HG02852 (cell line): ENCODE measurements at regions not wholly inside any gene's neighbourhood (a gene's known extent, or its start where the extent isn't known, plus 50 kb on each side); places are given as distances from the start of the nearest gene placed in this dataset.
A peak's percentile ranks its signal among the peaks of the same experiment; 100 is the strongest.

Source experiments
- ATAC-seq: cut with Tn5 transposase; IDR thresholded peaks from one replicate; pipeline ENCODE4 v1.9.1; 2021; ENCODE audit warnings: mild to moderate bottlenecking, moderate library complexity; ENCODE audit not compliant: unreplicated experiment

GRCh38 chr21:39029086-39029755 is 154.0 kb downstream of the PSMG1 start:
- no peak for ATAC-seq

GRCh38 chr21:39025198-39025597 is 158.1 kb downstream of the PSMG1 start:
- no peak for ATAC-seq

- no peak for ATAC-seq
These were observed 158.7 kb downstream of the PSMG1 start for GRCh38 chr21:39024538-39024937.

GRCh38 chr21:39022863-39023693 is 160.2 kb downstream of the PSMG1 start:
- ATAC-seq, result no peak

- ATAC-seq, result no peak
These were observed 160.8 kb downstream of the PSMG1 start for GRCh38 chr21:39022466-39022862.

GRCh38 chr21:39022035-39022434 is 161.2 kb downstream of the PSMG1 start:
- ATAC-seq, result no peak

- ATAC-seq, result no peak
These were observed 161.8 kb downstream of the PSMG1 start for GRCh38 chr21:39021478-39021832.

GRCh38 chr21:39020751-39021477 is 162.3 kb downstream of the PSMG1 start:
- no peak for ATAC-seq

- ATAC-seq, result no peak
These were observed 164.5 kb downstream of the PSMG1 start for GRCh38 chr21:39018730-39019129.

GRCh38 chr21:39016740-39017315 is 166.4 kb downstream of the PSMG1 start:
- peak; percentile 68 for ATAC-seq

- no peak for ATAC-seq
These were observed 168.5 kb downstream of the PSMG1 start for GRCh38 chr21:39014747-39015146.

GRCh38 chr21:39012326-39013230 is 170.7 kb downstream of the PSMG1 start:
- no peak for ATAC-seq

- ATAC-seq, result no peak
These were observed 171.3 kb downstream of the PSMG1 start for GRCh38 chr21:39011911-39012310.

- no peak for ATAC-seq
These were observed 172.4 kb downstream of the PSMG1 start for GRCh38 chr21:39010629-39011404.

- ATAC-seq, result no peak
These were observed 173.5 kb downstream of the PSMG1 start for GRCh38 chr21:39009587-39010225.

- no peak for ATAC-seq
These were observed 175.3 kb downstream of the PSMG1 start for GRCh38 chr21:39007985-39008384.

- ATAC-seq, result no peak
These were observed 175.7 kb downstream of the PSMG1 start for GRCh38 chr21:39007532-39007931.

- ATAC-seq, result no peak
These were observed 176.5 kb downstream of the PSMG1 start for GRCh38 chr21:39006571-39007311.

GRCh38 chr21:39005502-39005787 is 177.8 kb downstream of the PSMG1 start:
- ATAC-seq, result no peak
